ENCODE measurements at regions not wholly inside any gene's neighbourhood (a gene's known extent, or its start where the extent isn't known, plus 50 kb on each side); places are given as distances from the start of the nearest gene placed in this dataset.
"Not testable (repeated sequence)": the region's sequence is repeated elsewhere in the genome, so short reads cannot be mapped to it uniquely, and the experiment has no call there.

DNA sequence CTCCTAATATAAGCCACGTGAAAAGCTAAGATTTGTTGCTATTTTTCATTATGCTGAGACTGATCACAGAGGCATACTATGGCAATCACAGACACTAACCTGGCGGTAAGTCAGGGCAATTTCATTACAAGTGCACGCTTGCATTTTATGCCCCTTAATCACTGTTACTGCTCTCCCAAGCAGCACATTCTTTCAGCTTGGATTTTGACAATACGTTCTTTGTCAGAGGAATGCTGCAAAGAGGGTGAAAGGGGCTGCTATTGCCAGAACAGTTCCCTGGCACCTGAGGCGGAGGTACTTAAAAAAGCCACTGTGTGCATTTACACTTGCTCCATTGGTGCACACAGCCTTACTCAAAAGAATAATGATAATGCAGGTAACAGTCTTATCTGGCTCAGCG is 346.6 kb downstream of the RFC3 start:
- no peak for DNase-seq (ENCODE audit: low read depth in 2 of 2)

DNA sequence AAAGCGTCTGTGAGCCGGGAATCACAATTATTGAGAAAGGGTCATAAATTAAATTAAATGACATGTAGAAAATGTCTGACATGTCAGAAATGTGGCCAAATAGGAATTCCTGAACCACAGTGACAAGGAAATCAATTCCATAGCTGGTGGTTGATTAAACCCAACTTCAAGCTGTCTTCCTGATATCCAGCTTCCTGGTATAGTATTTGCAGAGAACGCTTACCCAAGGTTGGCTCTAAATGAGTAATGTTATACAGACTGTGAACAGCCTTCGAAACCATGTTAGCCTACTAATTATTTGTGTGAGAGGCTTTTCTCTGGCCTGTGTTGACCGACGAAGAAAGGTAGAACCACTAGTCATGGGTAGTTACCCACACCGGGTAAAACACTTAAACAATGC is 347.2 kb downstream of the RFC3 start:
- DNase-seq (ENCODE audit: low read depth in 2 of 2) = no peak

DNA sequence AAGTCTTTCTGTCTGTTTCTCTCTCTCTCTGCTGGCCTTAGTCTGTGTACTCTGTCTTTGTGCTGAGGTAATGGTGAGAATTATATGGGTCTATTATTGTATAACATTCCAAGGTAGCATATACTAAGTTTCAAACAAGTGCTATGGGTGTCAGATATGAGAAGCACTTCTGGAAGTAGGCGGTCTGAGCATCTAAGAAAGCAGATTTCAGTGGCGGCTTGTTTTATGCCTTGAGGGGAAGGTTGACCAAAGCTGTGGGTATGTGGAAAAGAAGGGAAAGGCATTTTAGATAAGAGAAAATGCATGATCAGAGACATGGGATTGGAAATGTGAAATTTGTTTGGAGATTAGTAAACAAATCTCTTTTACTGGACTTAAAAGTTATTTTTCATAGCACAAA is 348.5 kb downstream of the RFC3 start:
- DNase-seq (ENCODE audit: low read depth in 2 of 2) = no peak

DNA sequence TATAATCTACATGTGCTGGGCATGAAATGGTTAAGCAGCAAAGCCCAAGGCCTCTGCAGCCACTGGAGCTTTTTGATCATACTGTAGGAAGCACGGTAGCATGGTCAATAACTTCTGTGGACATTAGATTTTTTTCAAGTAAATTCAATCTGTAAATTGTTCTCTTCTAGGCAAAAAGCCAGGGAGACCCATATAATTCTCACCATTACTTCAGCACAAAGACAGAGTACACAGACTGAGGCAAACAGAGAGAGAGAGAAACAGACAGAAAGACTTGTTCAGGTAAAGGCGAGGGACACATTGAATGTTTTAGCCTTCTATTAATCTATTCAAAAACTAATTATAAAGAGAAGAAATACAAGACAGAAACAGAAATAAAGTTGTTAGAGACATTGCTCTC is 349.4 kb downstream of the RFC3 start:
- DNase-seq (ENCODE audit: low read depth in 2 of 2) = no peak

DNA sequence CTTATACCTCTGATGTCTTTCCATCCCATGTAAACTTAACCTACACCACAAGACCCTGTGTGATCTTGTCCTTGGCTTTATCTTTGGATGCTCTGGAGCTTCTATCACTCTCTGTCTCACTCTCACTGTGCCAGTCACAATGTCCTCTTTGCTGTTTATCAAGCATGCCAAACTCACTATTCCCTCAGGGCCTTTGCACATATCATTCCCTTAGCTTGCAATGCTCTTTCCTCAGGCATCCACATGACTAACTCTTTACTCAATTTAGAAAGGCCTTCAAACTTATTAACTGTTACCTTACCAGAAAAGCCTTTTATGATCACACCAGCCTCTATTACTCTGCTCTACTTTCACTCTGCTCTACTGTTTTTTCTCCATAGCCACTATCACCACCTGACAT is 354.1 kb downstream of the RFC3 start:
- no peak for DNase-seq (ENCODE audit: low read depth in 2 of 2)

DNA sequence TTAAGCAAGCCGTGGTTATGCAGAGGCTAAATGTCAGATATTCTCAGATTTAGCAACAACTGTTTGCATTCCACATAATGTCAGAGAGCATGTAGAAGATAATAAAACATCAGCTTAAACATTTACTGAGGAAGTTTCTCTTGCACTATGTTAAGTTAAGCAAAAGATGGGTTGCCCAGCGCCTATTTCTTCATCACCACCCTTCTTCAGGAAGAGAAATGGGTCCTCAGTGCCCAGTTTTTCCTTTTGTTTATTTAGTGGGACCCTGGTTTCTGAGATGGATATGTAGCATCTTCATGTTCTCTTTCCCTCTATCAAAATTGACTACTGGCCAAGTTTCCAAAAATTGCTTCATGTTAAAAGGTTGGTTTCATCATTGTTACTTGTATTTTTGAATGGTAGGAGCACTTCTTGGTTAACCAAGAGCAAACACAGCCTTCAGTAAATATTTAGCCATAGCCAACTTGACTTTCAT is 356.8 kb downstream of the RFC3 start:
- no peak for DNase-seq (ENCODE audit: low read depth in 2 of 2)

DNA sequence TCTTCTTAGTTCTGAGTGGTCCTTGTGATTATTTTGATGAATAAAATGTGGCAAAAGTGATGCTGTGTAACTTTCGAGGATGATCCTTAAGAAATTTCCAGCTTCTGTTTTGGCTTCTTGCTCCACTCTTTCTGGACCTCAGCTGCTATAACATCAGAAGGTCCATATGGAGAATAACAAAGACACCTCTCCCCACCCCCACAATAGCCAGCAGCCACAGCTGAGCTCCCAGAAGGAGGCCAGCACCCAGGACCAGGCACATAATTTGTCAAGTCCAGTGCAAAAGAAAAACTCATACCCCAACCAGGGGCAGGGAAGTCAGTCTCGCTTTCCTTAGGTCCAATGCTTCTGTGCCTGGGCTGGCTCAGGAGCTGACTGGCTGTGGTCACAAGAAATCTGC is 357.6 kb downstream of the RFC3 start:
- no peak for DNase-seq (ENCODE audit: low read depth in 2 of 2)

DNA sequence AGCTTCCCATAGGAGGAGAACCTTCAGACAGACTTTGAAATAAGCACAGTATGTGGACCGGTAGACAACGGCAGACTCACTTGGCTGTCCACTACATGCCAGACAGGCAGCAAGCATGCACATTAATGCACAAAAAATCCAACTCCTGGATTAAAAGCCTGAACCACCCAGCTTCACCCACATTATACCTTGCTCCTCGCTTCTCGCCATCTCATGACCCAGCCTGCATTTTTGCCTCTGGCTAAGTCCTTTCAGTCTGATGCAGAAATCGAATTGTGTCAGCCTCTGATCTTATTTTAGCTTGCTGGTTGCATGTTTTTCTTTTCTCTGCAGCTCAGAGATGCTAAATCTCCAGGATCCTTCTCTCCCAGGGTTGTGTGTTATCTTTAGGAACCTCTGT is 358.7 kb downstream of the RFC3 start:
- no peak for DNase-seq (ENCODE audit: low read depth in 2 of 2)

DNA sequence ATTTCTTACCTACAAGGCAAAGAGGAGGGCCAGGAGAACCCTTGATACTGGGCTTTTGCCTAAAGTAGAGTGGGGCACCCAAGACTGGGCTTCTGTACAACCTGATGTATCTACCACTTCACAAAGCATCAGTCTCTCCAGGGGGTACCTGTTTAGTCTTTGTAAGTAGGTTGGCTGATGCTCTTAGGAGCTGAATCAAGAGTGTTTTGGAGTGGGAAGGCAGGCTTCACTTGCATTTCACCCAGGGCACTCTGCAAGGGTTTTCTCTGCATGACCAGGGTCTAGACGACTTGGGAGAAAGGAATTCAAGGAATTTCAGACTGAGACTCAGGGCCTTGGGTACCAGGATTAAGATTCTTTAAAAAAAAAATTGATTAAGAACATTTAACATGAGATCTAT is 361.5 kb downstream of the RFC3 start:
- DNase-seq (ENCODE audit: low read depth in 2 of 2) = no peak

DNA sequence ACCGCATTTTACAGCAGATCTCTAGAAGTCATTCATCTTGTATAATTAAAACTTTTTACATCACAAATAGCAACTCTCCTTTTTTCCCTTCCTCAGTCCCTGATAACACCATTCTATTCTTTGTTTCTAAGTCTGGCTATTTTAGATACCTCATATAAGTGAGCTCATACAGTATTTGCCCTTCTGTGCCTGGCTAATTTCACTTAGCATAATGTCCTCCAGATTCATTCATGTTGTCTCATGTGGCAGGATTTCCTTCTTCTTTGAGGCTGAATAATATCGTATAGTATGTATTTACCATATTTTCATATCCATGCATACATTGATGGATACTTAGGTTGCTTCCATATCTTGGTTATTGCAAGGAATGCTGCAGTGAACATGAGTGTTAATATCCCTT is 362.0 kb downstream of the RFC3 start:
- DNase-seq (ENCODE audit: low read depth in 2 of 2) = no peak

DNA sequence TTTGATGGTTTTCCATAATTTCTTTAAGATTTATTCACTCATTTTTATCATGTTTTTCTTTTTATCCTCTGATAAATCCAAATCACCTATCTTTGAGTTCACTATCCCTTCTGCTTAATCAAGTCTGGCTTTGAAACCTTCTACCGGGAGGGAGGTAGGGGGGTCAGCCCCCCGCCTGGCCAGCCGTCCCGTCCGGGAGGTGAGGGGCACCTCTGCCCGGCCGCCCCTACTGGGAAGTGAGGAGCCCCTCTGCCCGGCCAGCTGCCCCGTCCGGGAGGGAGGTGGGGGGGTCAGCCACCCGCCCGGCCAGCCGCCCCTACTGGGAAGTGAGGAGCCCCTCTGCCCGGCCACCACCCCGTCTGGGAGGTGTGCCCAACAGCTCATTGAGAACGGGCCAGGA is 363.3 kb downstream of the RFC3 start:
- DNase-seq (ENCODE audit: low read depth in 2 of 2) = not testable (repeated sequence)

DNA sequence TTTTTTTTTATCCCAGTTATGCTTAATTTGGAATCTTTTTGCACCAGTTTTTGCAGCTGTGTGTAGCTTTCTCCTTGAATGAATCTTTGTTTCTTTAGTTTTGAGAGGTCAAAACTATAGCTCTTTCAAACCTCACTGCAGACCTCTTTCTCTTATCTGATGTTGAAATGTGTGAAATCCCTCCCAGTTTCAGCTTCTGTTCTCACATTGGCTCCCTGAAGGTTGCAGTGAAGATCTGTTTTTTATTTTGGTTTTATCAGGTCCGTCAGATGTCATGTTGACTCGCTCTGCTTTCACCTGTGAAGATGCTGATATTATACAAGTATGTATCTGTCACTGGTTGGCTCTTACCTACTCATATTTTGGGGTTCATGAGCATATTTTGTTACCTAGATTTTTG is 372.0 kb downstream of the RFC3 start:
- DNase-seq (ENCODE audit: low read depth in 2 of 2) = no peak

DNA sequence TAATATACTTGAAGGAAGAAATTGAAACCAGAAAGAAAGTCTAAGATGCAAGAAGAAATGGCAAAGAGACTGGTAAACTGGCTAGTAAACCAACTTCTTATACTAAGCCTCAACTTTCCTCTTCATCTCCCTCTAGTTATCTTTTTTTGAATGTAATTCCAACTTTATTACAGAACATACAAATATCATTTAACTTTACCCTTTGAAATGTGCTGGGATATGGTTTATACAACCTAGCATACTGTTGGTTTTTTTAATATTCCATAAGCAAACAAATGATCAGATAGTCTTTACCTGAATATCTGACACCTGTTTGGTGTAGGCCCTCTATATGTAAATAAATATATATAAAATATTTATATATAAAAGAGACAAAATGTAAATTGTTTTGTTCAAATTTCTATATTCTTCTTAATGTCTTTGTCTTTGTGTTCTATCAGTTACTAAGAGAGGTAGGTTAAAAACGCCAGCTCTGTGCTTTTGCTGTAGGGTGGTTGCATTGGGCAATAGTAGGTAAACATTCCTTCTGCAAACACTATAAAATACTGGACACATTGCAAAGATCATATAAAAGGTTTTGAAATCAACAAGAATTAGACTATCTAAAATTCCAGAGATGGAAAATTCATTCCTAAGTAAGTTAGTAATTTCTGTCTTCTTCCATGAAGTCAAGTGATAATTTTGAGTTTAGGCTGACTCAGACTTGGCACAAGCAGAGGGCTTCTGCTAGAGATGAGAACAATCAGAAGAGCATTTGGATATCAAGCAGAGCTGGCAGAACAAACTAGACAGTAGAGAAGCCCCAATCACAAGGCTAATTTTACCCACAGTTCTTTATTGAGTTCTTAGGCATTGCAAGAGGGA is 383.3 kb downstream of the RFC3 start:
- DNase-seq (ENCODE audit: low read depth in 2 of 2) = no peak

DNA sequence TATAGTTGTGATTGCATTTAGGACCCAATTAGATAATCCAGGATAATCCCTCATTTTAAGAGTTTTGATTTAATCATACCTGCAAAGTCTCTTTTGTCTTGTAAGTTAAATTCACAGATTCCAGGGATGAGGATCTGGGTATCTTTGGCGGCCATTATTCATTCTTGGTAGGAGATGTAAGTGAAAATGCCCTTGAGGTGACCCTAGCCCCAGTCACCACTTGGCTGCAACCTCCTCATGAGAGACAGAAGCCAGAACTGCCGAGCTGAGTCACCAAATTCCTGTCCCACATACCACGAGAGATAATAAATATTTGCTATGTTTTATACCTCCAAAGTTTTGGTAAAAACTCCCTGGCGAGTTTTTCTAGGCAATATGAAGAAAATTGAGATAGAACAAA is 389.4 kb downstream of the RFC3 start:
- DNase-seq (ENCODE audit: low read depth in 2 of 2) = no peak

DNA sequence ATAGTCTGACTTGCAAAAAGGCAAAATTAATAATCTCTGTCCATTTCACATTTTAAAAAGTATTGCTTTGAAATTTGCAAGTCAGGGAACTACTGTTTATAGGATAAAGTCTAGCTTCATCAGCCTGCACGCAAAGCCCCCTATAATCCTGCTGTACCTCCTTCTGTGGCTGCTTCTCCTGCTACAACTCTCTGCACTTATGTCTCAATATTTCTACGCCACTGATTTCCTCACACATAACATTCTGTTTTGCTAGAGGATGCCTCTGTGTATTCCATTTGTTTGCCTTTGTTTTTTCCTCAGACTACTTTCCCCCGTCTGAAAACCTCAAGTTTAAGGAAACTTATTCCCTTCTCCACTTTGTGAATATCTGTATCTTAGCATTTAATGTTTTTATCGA is 389.9 kb downstream of the RFC3 start:
- DNase-seq (ENCODE audit: low read depth in 2 of 2) = no peak

DNA sequence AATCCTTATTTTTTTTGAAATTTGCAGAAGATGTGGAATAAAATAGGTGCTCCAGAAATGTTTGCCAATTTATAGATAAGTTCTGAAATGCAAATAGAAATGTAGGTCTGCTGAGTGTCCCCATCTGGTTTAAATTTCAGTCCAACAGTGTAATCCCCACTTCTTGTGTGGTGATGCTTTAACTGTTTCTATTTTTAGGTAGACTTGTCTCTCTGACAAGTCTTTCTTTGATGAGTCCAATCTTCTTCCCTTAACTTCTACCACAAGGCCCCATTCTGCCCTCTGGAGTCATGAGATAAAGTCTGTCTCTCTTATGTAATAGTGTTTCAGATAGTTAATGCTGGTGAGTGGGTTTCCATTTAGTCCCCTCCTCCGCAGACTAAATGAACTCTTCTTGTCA is 390.4 kb downstream of the RFC3 start:
- no peak for DNase-seq (ENCODE audit: low read depth in 2 of 2)

DNA sequence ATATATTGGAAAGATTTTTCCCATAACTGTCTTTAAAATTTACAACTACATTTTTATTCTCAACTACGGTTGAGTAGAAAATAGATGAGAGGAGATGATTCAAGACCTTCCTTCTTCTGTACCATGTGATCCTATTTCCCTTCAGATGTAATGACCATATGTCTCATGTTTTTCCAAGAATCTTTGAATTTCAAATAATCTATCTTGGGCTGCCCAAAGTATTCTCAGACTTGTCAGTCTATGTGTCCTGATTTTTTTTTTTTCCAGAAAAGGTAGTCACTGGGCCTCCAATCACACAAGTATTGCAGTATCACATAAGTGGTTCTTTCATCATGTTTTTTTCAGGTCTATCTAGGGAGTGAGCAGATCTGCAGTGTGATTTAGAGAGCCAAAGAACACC is 392.4 kb downstream of the RFC3 start:
- DNase-seq (ENCODE audit: low read depth in 2 of 2) = no peak

DNA sequence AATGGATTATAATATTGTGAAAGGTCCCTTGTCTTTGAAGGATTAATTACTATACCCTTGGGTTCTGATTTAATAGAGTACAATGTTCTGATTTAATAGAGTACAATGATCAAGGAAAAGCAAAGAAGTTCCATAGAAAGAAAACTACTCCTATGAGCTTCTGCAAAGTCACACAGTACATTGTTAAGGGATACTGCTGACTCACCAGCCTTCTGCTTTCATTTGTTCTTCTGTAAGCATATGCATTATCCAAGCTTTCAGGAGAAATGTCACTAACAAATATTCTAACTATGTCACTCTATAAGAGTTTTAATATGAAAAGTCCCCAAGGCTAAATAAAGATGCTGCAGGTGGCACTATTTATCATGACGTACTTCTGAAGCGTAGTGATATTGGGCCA is 396.7 kb downstream of the RFC3 start:
- no peak for DNase-seq (ENCODE audit: low read depth in 2 of 2)

DNA sequence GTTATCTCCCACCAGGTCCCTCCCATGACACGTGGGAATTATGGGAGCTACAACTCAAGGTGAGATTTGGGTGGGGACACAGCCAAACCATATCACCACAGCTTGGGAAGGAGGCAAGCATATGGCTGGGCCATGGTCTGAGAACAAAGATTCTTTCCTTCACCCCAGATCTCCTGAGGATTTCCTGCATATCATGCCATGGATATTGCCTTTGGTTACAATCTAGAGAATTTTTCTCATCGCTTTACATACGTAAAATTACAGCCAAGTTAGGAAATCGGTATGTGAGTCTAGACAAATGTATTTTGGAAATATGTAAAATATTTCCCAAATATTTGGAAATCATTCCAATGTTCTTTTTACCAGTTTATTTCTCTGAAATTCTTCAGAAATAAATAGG is 398.3 kb downstream of the RFC3 start:
- DNase-seq (ENCODE audit: low read depth in 2 of 2) = no peak

DNA sequence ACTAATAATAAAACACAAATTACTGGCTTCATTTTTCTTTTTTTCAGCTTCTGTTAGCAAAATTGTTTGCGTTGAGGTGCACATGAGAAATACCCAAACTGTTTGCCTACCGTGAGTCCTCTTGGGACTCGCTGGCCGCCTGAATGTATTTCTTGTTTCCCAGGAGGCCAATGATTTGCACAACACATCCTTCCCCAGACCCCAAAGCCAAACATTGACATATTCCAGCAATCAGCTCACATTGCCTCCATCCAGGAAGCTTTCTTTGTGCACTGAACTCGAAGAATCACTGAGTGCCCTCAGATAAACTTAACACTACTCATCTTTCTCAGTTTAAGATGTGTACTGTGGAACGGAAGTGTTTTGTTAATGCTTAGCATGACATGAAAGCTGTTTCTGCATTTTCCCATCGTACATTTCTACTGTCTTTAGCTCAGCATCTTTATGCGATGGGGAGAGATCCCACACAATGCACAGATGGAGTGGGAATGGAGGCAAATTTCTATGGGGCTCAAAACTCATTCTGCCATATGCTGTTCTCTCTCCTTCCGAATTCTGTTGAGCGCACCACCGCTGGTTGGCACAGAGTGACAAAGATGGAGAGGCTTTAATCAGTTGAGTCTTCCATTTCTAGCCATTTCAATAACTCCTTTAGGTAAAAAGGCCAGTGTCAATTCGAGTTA is 399.5 kb downstream of the RFC3 start:
- DNase-seq (ENCODE audit: low read depth in 2 of 2) = no peak

DNA sequence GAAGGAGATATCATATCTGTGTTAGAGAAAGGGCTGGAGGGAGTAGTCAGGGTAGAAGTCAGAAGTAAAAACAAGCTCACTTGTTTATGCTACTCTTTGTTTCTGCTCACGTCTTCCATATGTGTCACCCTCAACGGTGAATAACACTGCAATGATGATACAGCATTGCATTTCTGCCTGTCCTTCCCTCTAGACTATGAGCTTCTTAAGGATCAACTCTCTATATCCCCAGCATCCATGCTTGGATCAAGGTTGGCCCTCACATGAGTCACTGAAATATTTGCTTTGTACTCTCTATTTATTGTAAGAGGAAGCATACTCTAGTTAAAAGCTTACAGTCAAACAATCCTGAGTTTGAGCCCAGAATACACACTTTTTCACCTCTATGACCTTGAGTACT is 406.0 kb downstream of the RFC3 start:
- DNase-seq (ENCODE audit: low read depth in 2 of 2) = no peak

DNA sequence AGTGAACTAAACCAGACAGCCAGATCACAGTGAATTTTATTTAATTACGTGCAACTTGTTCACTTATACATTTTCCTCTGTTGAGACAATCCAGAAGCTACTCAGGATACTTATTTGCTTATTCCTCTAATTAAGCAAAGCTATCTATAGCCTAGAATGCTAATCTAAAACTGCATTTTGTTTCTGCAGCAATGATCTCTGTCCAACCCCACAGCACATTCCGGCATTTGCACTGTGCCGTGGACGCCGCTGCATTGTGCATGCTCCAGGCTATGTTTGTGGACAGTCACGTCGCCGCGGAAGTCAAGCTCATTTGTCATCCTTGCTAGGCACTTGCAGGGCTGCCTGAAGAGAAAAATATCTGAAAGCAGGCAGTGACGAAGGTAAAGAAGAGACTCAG is 406.9 kb downstream of the RFC3 start:
- no peak for DNase-seq (ENCODE audit: low read depth in 2 of 2)

DNA sequence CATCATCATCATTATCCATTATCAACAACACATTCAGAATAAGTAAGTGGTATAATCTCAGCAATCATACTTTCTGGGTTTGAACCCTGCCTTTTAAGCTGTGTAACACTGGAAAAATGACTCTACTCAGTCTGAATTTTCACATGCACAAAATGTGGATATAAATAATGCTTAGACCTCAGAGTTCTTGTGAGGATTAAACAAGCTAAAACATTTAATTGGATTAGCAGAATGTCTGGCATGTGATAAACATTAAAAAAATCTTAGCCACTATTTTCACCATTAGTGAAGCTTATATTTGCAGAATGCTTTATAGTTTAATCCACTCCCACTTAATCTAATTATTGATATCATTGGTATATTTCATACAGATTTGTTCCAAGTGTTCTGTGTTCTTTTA is 412.3 kb downstream of the RFC3 start:
- no peak for DNase-seq (ENCODE audit: low read depth in 2 of 2)

All from stimulated activated CD4-positive, alpha-beta T cell treated with anti-CD3 and anti-CD28 coated beads, Interleukin-15, amount 100 ng/mL, for 48 hours (primary cell).